T47D (cell line): ENCODE measurements at regions not wholly inside any gene's neighbourhood (a gene's known extent, or its start where the extent isn't known, plus 50 kb on each side); places are given as distances from the start of the nearest gene placed in this dataset.

Experiments used
- DNase-seq, 2 experiments: peaks; one replicate each; pipeline versions ENCODE4 v3.0.0 to v3.0.0-alpha.2; 2011 to 2012; ENCODE audit warnings: low read depth in 1 of 2, low spot score in 1 of 2
- JUND ChIP-seq: IDR thresholded peaks from 2 replicates; pipeline ENCODE4 v1.6.1; 2012; ENCODE audit warnings: low read depth
- in situ Hi-C: cut with HindIII; loops from 2 replicates; pipeline ENCODE4 v1.10.0; 2016; ENCODE audit warnings: low sequenced_read_pairs, low pct_unique_long_range_greater_than_20kb

DNA sequence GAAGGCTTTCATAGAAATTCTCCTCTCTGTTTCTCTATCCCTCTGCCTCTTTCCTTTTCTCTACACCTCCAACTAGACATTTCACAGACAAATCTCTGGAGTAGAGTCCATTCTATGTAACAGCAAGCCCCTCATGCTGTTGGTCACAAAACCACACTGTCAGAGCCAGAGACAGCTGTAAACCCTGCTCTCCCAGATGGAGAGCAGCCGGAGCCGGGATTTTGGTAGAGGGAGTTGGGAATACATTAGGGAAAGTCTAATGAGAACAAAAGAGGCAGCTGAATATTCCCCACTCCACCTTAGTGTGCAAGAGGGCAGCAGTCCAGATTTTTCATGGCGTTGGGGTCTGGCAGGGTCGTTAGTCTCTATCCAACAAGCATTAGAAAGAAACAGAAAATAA lies 68.3 kb upstream of the EDN1 start:
- no peak for TF ChIP-seq JUND
- in situ Hi-C loops, result no loop called here
- DNase-seq, result no peak

DNA sequence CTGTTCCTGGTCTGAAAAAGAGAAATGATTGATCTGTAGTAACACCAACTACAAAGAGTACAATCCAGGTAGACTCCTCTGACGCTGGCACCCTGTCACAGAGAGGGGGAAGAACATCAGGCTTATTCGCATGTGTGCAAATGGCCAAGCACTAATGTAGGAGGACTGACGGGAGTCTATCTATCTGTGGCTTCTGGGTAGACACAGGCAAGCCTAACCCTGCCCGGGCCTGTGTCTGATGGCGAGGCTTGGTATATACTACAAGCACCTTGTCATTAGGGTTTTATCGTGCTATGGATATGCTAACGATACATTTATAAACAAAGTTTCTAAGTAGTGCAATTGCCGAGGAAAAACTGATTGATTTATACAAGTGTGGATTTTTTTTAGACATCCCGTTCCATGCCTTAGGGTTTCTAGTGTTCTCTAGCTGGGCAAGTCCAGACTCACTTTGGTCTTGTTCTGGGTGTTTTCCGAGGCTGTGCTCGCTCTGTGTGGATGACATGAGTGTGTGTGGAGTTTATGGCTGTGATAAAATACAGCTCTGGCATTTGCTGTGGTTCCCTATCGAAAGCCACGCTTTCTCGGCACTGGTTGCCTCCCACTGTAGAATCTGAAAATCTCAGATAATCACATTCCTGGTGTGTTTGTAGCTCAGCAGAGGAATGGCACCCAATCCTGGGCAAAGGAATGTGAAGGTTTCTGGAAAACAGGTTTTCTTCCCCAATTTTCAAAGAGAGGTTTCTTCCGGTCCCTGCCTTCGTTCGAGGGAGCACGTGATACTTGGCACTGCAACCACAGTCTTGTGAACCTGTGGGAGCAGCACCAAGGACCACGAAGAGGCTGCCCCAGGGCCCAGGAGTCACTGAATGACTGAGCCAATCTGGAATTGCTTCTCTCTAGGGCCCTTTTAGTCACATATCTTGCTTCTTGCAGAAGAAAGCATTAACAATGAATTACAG lies 67.5 kb upstream of the EDN1 start:
- DNase-seq, result no peak
- in situ Hi-C loops, result no loop called here
- no peak for TF ChIP-seq JUND

DNA sequence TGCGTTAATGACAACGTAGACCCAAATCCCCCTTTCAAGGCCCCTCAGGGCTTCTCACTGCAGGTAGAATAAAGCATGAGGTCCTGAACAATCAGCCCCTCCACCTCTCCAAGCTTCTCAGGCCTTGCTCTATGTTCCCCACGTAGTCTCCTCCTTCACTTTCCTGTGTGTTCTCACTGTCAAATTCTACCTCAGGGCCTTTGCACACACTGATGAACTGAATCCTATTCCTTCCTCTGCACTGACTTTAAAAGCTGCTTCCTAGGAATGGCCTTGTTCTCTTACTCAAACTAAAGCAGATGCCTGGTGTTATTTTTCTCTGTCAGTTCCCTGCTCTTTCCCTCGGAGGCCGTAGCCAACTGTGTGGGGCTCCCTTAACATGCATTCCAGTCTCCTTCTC lies 66.8 kb upstream of the EDN1 start:
- in situ Hi-C loops, result no loop called here
- no peak for TF ChIP-seq JUND
- DNase-seq, result no peak

DNA sequence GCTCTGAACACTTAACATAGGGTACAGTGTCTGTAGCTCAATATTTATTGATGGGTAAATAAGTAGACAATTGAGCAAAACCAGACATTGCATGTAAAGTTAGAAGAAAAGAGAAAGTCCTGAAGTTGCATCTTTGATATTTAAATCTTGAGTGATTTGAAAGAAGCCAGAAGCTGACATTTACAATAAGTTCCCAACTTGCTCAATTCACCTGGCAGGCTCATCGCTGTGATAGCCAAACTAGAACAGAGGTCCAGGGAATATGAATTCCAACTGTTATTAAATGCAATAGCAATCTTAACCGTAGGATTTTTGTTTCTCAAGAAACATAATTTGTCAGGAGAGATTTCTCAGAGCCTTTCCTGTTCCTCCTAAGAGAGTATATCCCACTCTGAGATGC lies 65.9 kb upstream of the EDN1 start:
- no peak for DNase-seq
- TF ChIP-seq JUND, result no peak
- in situ Hi-C loops, result no loop called here

DNA sequence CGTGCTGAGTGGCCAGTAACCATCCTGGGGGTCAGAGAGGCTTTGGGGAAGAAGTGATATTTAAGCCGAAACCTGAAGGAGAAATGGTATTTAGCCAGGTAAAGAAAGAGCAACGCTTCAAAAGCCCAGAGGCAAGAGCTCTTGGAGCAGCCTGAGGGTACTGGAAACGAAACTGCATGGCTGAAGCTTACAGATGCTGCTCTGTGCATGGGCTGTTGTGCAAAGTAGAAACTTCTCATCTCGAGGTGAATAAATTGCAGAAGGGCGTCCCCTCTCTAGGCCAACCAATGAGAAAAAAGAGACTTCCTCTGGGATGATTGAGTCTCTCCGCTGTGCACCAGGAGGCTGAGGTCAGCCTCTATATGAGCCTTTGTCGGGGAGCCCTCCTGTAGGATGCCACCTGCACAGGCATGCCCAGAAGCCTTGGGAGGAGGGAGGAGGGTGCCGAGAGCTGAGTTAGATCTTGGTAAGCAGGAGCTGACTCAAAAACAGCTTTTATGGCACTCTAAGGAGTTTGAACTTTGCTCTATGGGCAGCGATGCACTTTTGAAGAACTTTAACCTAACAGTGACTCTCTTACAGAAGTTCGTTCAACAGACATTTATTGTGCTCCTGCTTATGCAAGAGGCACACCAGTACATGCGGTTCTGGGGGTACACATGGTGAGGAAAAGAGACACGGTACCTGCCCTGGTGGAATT lies 61.6 kb upstream of the EDN1 start:
- no peak for DNase-seq
- in situ Hi-C loops, result no loop called here

DNA sequence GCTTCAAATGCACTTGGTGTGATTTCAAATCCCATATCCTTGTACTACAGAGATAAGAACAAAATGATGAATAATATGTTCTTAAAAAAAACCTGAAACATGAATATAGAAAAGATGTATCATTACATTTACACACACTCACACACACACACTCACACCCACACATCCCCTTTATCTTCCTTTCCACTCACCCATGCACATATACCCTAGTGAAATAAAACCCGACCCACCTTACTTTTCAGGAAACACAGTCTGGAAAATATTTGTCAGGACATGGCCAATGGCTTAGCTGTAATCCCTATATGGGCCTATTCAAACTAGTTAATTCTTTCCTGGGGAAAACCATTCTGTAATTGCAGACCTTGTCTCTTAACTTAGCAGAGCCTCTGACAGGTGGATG lies 60.8 kb upstream of the EDN1 start:
- in situ Hi-C loops, result no loop called here
- DNase-seq, result no peak
- TF ChIP-seq JUND, result no peak

More for the DNA sequence above, 61.6 kb upstream of the EDN1 start:
- no peak for TF ChIP-seq JUND

DNA sequence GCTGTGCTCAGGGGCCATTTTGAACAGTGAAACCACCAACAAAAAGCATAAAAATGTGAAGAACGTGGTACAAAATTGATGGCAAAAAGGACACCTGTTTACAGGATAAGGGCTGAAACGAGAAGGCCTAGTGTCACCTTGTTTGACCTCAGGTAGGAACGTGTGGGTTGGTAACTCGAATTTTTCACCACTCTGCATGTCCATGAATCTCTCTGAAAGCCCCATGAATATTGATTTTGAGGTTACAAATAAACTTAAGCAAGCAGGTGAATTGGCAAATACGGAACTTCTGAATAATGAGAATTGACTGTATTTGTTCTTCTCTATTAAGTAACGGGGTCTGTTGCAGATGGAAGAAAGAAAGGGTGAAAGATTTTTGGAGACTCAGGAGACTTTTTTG lies 59.6 kb upstream of the EDN1 start:
- no peak for TF ChIP-seq JUND
- in situ Hi-C loops, result no loop called here
- DNase-seq, result no peak

DNA sequence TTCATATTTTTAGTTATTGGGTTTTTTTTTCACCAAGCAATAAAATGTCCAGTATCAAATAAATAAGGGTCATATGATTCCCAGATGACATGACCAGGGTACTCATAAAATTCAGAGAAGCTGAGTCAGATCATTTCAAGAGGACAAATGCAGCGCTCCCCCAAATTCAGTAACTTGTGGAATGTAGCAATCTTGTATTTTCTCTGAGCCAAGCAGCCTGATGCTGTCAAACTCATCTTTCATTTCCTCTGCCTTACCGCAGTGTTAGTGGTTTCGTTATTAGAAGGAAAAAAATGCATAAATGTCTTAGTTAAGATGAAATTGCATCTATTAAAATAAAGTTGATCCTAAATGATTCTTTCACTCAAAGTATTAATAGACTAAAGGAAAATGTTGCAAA lies 57.8 kb upstream of the EDN1 start:
- no peak for TF ChIP-seq JUND
- in situ Hi-C loops, result no loop called here
- no peak for DNase-seq

DNA sequence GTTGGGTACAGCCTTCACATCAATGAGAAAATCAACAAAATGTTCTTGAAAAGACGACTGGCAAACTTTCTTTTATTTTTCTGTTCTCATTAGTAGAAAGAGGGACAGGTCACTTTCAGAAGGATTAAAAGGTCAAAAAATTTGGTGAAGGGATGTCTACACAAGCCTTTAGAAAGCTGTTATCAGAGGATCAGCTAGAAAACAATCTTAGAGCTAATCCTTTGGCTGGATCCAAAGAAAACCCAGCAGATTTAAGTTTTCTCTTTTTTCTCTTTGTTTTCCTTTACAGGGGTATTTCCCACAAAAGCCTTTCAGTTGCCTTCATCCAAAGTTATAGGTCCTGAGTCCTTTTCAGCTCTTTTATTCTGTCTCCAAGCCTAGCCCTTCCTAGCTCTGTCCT lies 57.3 kb upstream of the EDN1 start:
- no peak for TF ChIP-seq JUND
- in situ Hi-C loops, result no loop called here
- no peak for DNase-seq

DNA sequence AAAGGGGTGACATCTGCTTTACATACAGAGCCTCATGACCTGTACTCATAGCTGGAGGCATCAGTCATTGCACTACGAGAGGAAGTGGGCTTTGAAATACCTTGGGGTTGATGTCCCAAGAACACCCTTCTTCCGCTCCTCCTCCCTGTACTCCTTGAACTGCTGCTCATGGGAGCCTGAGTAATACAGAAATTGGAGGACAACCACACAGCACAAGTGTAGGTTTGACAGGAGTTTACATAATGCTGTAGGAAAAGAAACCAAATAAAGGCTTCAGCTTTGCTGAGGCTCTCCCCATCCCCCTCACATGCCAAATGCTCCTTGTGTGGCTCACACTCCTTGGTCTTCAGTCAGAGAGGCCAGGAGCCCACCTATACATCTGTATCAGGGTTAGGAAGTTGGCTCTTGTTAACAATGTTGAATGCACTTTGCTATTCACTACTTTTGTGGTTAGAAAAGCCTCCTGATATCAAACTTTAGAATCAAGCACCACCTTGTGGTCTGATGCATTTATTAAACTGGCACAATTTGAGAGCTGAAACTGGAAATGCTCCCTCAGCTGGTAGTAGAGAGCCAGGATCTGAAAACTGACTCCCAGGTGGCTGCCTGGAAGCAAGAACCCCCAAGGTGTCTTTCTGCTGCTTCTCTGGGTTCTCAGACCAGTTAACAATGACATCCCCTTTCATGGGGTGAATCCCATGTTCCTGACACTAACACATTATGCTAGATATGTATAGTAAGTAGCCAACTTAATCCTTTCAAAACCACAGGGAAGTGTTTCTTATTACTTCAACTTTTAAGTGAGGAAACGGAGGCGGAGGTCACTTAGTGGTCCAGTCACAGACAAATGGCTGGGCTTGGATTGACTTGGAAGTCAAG lies 56.2 kb upstream of the EDN1 start:
- in situ Hi-C loops, result no loop called here
- no peak for TF ChIP-seq JUND
- DNase-seq, result peak; percentile 30 to 85

DNA sequence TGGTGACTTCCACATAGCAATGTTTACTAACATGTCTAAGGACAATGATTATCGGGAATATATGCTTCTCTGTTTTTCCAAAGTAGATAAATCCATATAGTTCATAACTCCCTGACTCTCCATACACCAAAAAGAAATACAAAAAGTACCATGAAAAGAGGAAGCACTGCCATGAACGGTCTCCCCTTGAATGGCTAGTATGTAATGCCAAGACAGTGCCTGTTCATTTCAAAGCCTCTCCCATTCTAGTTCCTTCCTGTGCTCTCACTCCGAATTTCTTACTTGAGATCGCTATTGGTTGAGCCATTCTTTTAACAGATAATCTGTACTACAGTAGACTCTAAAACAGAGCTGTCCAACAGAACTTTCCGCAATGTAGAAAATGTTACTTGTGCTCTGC lies 54.8 kb upstream of the EDN1 start:
- TF ChIP-seq JUND, result no peak
- in situ Hi-C loops, result no loop called here
- DNase-seq, result no peak

DNA sequence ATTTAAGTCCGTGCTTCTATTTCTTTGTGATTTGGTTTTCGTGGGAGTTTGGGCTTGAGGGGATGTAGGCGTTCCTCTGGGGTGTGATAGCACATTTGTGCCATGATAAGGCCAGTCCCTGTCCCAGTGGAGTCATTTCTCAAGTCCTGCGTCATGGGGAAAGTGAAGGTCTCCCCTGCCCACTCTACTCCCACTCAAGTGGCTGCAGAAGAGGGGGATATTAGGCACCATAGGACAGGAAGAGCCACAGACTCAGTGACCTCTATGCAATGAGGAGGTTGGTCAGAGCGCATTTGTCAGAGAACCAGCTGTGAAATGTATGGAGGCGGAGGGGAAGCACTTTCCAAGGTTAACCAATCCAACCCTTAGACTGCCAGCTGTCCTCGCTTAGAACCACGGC lies 51.9 kb upstream of the EDN1 start:
- DNase-seq, result no peak
- TF ChIP-seq JUND, result no peak
- in situ Hi-C loops, result no loop called here
